Caco-2 (cell line): ENCODE measurements at regions not wholly inside any gene's neighbourhood (a gene's known extent, or its start where the extent isn't known, plus 50 kb on each side); places are given as distances from the start of the nearest gene placed in this dataset.

Source experiments
- BruUV-seq: library from RNA; stranded (reverse); fragments of 400-500 nt; replicated peaks from 2 replicates; lab custom pipeline; 2021; lab: Mats Ljungman, UMichigan
- CTCF ChIA-PET: fragments of 300-600 bp; sonication (Branson Sonifier 250); formaldehyde crosslinking; loops from one replicate; lab custom pipeline; 2022; ENCODE audit warnings: antibody characterized with exemption; lab: Charles Lee
- POLR2A ChIA-PET: fragments of 300-600 bp; sonication (Branson Sonifier 250); formaldehyde crosslinking; loops from one replicate; lab custom pipeline; 2022; ENCODE audit warnings: antibody characterized with exemption; lab: Charles Lee
- DNase-seq, 2 experiments: peaks; one replicate each; pipeline versions ENCODE4 v3.0.0 to v3.0.0-alpha.2; 2020 to 2022
- H3K27me3 ChIP-seq: replicated peaks from 2 replicates; pipeline ENCODE4 v1.6.0; 2011; ENCODE audit warnings: low read length; ENCODE audit not compliant: control insufficient read depth, insufficient read depth
- H3K36me3 ChIP-seq: 2 replicates; pipeline ENCODE4 v1.5.1; 2011; ENCODE audit warnings: low read length; ENCODE audit not compliant: control insufficient read depth, insufficient read depth
- H3K4me1 ChIP-seq: fragments of 250-450 bp; sonication (Bioruptor Pico); 2 replicates; pipeline ENCODE4 v1.5.1; 2020; ENCODE audit warnings: mild to moderate bottlenecking
- H3K4me3 ChIP-seq: 2 replicates; pipeline ENCODE4 v1.5.1; 2011; ENCODE audit warnings: low read depth, mild to moderate bottlenecking, control low read depth, low read length
- H3K9me3 ChIP-seq: fragments of 250-450 bp; sonication (Bioruptor Pico); 2 replicates; pipeline ENCODE4 v1.5.1; 2020; ENCODE audit warnings: mild to moderate bottlenecking, moderate library complexity
- H3K27ac Mint-ChIP-seq: one replicate; pipeline ENCODE4 v1.8.0; 2022; ENCODE audit warnings: mixed read lengths; ENCODE audit not compliant: unreplicated experiment
- H3K27me3 Mint-ChIP-seq: one replicate; pipeline ENCODE4 v1.8.0; 2022; ENCODE audit warnings: mixed read lengths; ENCODE audit not compliant: insufficient read depth, unreplicated experiment
- H3K36me3 Mint-ChIP-seq: one replicate; pipeline ENCODE4 v1.8.0; 2022; ENCODE audit warnings: mild to moderate bottlenecking, mixed read lengths; ENCODE audit not compliant: insufficient read depth, unreplicated experiment
- H3K4me1 Mint-ChIP-seq: one replicate; pipeline ENCODE4 v1.8.0; 2022; ENCODE audit warnings: low read depth, mixed read lengths; ENCODE audit not compliant: unreplicated experiment
- H3K4me3 Mint-ChIP-seq: one replicate; pipeline ENCODE4 v1.8.0; 2022; ENCODE audit warnings: mild to moderate bottlenecking, moderate library complexity, mixed read lengths; ENCODE audit not compliant: unreplicated experiment
- H3K9me3 Mint-ChIP-seq: one replicate; pipeline ENCODE4 v1.8.0; 2022; ENCODE audit warnings: mixed read lengths; ENCODE audit not compliant: unreplicated experiment
- intact Hi-C: fragments of 100-400 bp; cut with micrococcal nuclease; formaldehyde crosslinking; loops from one replicate; pipeline ENCODE4 v1.10.0; 2022; ENCODE audit not compliant: unreplicated experiment
- TF ChIP-seq, protein P1 (sequence below), 2 experiments: fragments of 200-600 bp in 1 of 2; IDR thresholded peaks; 1 replicate in 1 of 2; 2 replicates in 1 of 2; pipeline versions ENCODE4 v1.5.1 to v1.8.0; 2011 to 2022; ENCODE audit warnings: antibody characterized with exemption in 1 of 2, control low read depth in 1 of 2, inconsistent platforms in 1 of 2, low read depth in 1 of 2, low read length in 1 of 2, mild to moderate bottlenecking in 1 of 2, moderate library complexity in 1 of 2; ENCODE audit not compliant: insufficient read depth in 1 of 2, severe bottlenecking in 1 of 2, unreplicated experiment in 1 of 2

DNA sequence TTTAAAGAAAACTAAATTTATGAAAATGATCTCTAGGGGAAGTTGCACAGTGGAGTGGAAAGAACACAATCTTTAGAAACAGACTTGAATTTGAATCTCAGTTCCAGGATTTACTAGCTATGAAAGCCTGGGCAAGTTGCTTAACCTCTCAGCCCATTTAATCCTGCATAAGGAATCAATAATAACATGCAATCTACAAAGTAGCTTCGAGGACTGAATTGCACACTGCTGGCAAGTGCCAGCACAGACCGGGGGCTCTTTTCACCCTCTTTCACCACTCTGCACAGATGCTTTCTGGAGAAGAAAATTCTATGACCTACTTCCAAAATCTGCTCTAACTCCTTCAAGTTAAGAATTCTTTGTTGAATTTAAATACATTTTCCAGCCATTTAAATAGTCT, 63.4 kb upstream of the ANK3 start:
- no peaks in the 10 kb centered on the region for H3K27me3 ChIP-seq
- H3K4me3 ChIP-seq = no peak overlapping the region
- POLR2A ChIA-PET = interaction anchor here (0.6 kb wide), 1 partner anchor 43 kb away, joined by 3 read pairs; no protein-coding TSS in a partner anchor
- no peak overlapping the region for H3K27ac Mint-ChIP-seq
- peaks cover 10% of the 10 kb centered on the region for H3K9me3 Mint-ChIP-seq
- BruUV-seq = no TSS peak
- no peak overlapping the region for H3K4me3 Mint-ChIP-seq
- DNase-seq = no peak
- H3K4me1 ChIP-seq = no peaks in the 10 kb centered on the region
- TF ChIP-seq, protein P1, sequence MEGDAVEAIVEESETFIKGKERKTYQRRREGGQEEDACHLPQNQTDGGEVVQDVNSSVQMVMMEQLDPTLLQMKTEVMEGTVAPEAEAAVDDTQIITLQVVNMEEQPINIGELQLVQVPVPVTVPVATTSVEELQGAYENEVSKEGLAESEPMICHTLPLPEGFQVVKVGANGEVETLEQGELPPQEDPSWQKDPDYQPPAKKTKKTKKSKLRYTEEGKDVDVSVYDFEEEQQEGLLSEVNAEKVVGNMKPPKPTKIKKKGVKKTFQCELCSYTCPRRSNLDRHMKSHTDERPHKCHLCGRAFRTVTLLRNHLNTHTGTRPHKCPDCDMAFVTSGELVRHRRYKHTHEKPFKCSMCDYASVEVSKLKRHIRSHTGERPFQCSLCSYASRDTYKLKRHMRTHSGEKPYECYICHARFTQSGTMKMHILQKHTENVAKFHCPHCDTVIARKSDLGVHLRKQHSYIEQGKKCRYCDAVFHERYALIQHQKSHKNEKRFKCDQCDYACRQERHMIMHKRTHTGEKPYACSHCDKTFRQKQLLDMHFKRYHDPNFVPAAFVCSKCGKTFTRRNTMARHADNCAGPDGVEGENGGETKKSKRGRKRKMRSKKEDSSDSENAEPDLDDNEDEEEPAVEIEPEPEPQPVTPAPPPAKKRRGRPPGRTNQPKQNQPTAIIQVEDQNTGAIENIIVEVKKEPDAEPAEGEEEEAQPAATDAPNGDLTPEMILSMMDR (IDR thresholded peaks at IDR 0.05; ENCODE audit: insufficient read depth in 1 of 2, low read depth in 1 of 2, low read length in 1 of 2, severe bottlenecking in 1 of 2, unreplicated experiment in 1 of 2) = no peak
- H3K4me1 Mint-ChIP-seq = peaks cover 5% of the 10 kb centered on the region
- CTCF ChIA-PET = no interaction called here
- H3K36me3 Mint-ChIP-seq = no peaks in the 10 kb centered on the region
- no peaks in the 10 kb centered on the region for H3K9me3 ChIP-seq
- no peaks in the 10 kb centered on the region for H3K36me3 ChIP-seq
- H3K27me3 Mint-ChIP-seq = no peaks in the 10 kb centered on the region
- intact Hi-C loops = no loop called here

DNA sequence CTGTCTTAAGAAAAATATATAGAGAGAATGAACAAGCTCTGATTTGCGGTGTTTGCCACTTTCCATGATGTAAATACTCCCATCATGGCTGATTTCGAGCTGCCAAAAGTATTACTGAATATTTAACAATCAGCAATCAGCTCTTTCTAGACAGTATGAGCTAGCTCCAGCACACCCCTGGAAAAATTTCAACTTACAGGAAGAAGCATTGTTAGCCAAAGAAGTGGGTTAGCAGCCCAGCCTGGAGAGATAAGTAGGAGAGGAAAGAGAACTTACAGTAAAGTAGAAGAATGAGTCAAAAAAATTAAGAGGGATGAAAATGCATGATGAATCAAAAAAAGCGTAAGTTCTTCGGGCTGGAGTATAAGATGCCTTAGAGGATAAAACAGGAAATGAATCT, 60.6 kb upstream of the ANK3 start:
- Mint-ChIP-seq H3K27ac (no peak overlapping the region), H3K27me3 (no peaks in the 10 kb centered on the region), H3K4me1 (peaks cover 21% of the 10 kb centered on the region), H3K9me3 (peaks cover 10% of the 10 kb centered on the region), H3K36me3 (no peaks in the 10 kb centered on the region), H3K4me3 (no peak overlapping the region)
- intact Hi-C loops = no loop called here
- no peak for DNase-seq
- BruUV-seq = no TSS peak
- Histone ChIP-seq H3K27me3 (no peaks in the 10 kb centered on the region), H3K4me1 (peaks cover 19% of the 10 kb centered on the region), H3K4me3 (no peak overlapping the region), H3K9me3 (no peaks in the 10 kb centered on the region), H3K36me3 (no peaks in the 10 kb centered on the region)
- TF ChIP-seq, protein P1 (IDR thresholded peaks at IDR 0.05; ENCODE audit: insufficient read depth in 1 of 2, low read depth in 1 of 2, low read length in 1 of 2, severe bottlenecking in 1 of 2, unreplicated experiment in 1 of 2) = no peak
- ChIA-PET CTCF (no interaction called here), POLR2A (no interaction called here)

DNA sequence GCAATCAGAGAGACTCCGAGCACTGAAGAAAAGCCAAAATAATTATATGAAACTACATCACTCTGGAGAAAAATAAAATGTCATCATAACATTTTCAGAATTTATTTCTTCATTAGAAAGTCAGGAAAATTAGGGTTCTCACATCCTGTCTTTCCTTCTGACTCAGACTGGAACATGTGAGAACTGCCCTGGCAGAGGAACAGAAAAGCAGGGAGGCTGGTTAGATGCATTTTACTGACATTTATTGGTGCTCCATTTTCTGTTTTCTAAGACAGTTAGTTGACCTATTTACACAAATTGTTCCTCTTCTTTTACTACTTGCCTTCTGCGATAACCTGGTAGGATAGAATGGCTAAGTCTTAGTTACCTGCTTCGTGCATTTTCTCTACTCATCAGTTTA, 58.6 kb upstream of the ANK3 start:
- Mint-ChIP-seq H3K27ac (no peak overlapping the region), H3K27me3 (no peaks in the 10 kb centered on the region), H3K36me3 (no peaks in the 10 kb centered on the region), H3K9me3 (peaks cover 10% of the 10 kb centered on the region), H3K4me1 (peaks cover 21% of the 10 kb centered on the region), H3K4me3 (no peak overlapping the region)
- Histone ChIP-seq H3K4me1 (peaks cover 19% of the 10 kb centered on the region), H3K36me3 (no peaks in the 10 kb centered on the region), H3K9me3 (no peaks in the 10 kb centered on the region), H3K27me3 (no peaks in the 10 kb centered on the region), H3K4me3 (no peak overlapping the region)
- ChIA-PET CTCF (no interaction called here), POLR2A (no interaction called here)
- TF ChIP-seq, protein P1 (IDR thresholded peaks at IDR 0.05; ENCODE audit: insufficient read depth in 1 of 2, low read depth in 1 of 2, low read length in 1 of 2, severe bottlenecking in 1 of 2, unreplicated experiment in 1 of 2) = no peak
- no TSS peak for BruUV-seq
- DNase-seq = no peak
- intact Hi-C loops = loop anchor here (10.0 kb wide), 1 partner anchor 517 kb away; no protein-coding TSS in a partner anchor
